ENCODE measurements at regions not wholly inside any gene's neighbourhood (a gene's known extent, or its start where the extent isn't known, plus 50 kb on each side); places are given as distances from the start of the nearest gene placed in this dataset.
"Not testable (repeated sequence)": the region's sequence is repeated elsewhere in the genome, so short reads cannot be mapped to it uniquely, and the experiment has no call there.

GRCh38 chr7:131032786-131033185, 294.9 kb upstream of the MKLN1 start:
- no peak overlapping the region for H3K4me3 ChIP-seq (ENCODE audit: low read depth, low read length)
- TF ChIP-seq CTCF (IDR thresholded peaks at IDR 0.05; ENCODE audit: borderline replicate concordance, insufficient read depth, low read depth, low read length), result no peak

- H3K4me3 ChIP-seq (ENCODE audit: low read depth, low read length), result no peak overlapping the region
- TF ChIP-seq CTCF (IDR thresholded peaks at IDR 0.05; ENCODE audit: borderline replicate concordance, insufficient read depth, low read depth, low read length), result no peak
These were observed 293.4 kb upstream of the MKLN1 start for GRCh38 chr7:131034166-131034881.

DNA sequence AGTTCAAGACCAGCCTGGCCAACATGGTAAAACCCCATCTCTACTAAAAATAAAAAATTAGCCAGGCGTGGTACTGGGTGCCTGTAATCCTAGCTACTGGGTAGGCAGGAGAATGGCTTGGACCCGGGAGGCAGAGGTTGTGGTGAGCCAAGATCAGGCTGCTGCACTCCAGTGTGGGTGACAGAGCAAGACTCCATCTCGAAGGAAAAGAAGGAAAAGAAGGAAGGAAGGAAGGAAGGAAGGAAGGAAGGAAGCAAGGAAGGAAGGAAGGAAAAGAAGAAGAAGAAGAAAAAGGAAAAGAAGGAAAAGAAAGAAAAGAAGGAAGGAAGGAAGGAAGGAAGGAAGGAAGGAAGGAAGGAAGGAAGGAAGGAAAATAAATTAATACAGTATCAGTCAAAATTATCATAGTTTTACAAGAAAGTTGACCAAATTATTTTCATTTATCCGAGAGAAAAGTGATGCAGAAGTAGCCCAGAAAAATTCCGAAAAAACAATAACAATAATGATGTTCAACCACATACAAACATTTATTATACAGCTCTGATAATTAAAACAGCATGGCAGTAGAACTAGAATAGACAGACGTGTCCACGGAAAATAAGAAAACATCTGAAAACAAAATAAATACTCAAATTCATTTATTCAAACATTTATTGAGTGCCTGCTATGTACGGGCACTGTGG, 292.4 kb upstream of the MKLN1 start:
- no peak for TF ChIP-seq CTCF (IDR thresholded peaks at IDR 0.05; ENCODE audit: borderline replicate concordance, insufficient read depth, low read depth, low read length)
- no peak overlapping the region for H3K4me3 ChIP-seq (ENCODE audit: low read depth, low read length)

GRCh38 chr7:131038153-131038552, 289.5 kb upstream of the MKLN1 start:
- no peak overlapping the region for H3K4me3 ChIP-seq (ENCODE audit: low read depth, low read length)
- TF ChIP-seq CTCF (IDR thresholded peaks at IDR 0.05; ENCODE audit: borderline replicate concordance, insufficient read depth, low read depth, low read length), result no peak

DNA sequence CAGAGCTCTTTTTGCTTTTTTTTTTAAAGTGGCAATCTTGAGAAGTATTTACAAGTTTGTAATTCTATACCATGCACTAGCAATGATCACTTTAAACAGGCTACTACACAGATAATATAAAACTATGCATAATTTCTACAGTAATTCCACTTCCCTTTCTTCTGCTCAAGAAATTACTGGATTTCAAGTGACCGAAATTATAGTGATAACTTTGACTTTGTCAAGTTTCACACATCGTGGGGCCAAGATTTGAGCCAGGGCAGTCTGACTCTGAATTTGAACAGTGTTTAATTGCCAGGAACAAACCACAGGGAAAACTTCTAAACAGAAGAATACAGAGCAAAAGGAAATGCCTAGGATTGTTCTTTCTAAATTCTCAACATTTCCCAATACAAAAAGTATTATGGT, 288.3 kb upstream of the MKLN1 start:
- H3K4me3 ChIP-seq (ENCODE audit: low read depth, low read length), result no peak overlapping the region
- TF ChIP-seq CTCF (IDR thresholded peaks at IDR 0.05; ENCODE audit: borderline replicate concordance, insufficient read depth, low read depth, low read length), result no peak

DNA sequence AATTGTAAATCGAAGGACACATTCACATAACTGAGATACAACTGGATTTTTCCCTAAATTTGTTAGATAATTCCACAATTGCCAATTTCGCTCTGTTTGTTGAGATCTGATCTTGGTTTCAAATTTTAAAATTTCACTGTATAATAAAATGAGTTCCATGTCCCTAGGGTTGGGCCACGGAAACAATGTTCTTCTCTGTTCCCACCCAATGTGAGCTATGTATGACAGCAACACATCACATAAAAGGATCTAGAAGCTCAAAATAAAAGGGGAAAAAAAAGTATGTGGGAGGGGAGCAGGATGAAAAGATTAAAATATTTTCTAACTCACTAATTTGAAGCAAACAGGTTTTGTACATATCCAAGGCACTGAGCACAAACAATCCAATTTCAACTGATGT, 287.8 kb upstream of the MKLN1 start:
- H3K4me3 ChIP-seq (ENCODE audit: low read depth, low read length), result no peak overlapping the region
- no peak for TF ChIP-seq CTCF (IDR thresholded peaks at IDR 0.05; ENCODE audit: borderline replicate concordance, insufficient read depth, low read depth, low read length)

DNA sequence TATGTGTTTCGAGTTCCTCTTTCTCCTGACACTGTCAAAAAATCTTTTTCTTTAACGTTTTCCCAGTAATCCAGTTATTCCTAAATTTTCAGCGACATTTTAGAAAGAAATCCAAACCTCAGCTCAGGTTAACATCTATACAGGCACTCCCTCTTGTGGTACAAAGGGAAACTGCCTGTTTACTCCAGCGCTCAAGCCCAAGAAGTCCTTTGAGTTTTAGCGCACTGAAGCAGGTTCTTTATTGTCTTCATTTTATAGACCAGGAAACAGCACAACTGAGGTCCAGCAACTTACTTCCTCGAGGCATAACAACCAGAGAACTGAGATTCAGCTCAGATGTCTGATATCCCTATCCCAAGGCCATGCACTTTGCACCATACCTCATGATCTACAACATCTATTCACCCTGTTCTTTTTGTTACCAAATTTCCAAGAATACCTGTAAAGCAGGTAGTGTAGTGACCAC, 287.2 kb upstream of the MKLN1 start:
- peak; percentile 74 for TF ChIP-seq CTCF (IDR thresholded peaks at IDR 0.05; ENCODE audit: borderline replicate concordance, insufficient read depth, low read depth, low read length)
- H3K4me3 ChIP-seq (ENCODE audit: low read depth, low read length), result no peak overlapping the region

- H3K4me3 ChIP-seq (ENCODE audit: low read depth, low read length), result not testable (repeated sequence)
These were observed 286.5 kb upstream of the MKLN1 start for GRCh38 chr7:131041012-131041695.
